Sigmoid colon (tissue), 4 donors: ENCODE measurements at regions not wholly inside any gene's neighbourhood (a gene's known extent, or its start where the extent isn't known, plus 50 kb on each side); places are given as distances from the start of the nearest gene placed in this dataset.

Source experiments
- CTCF ChIP-seq, 4 experiments: fragments of 450-650 bp in 3 of 4; fragments of 200-600 bp in 1 of 4; IDR thresholded peaks; one replicate each; pipeline ENCODE4 v1.5.1; 2016 to 2019; ENCODE audit warnings: antibody characterized with exemption in 4 of 4, mild to moderate bottlenecking in 3 of 4, moderate library complexity in 2 of 4
- POLR2AphosphoS5 ChIP-seq, 4 donors: sonication (generic); formaldehyde crosslinking; IDR thresholded peaks; one replicate each; pipeline ENCODE4 v1.6.1; 2017; ENCODE audit warnings: antibody characterized with exemption in 4 of 4

DNA sequence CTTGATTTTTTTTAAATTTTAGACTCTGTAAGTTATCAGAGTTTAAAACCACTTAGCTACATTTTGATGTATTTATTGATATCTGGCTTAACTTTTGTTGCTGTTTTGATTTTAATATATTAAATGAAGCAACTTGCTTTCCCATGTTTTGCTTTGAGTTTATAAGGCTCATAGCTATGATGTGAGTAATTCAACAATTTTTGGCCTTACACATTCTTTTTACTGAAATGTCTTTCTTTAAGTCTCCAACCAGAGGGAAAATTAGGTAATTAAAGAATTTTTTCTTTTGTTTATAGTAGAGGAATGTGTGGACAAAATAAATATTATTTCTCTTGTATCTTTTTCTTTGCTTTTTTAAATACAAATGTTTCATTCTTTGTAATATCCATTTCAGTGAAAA, 258.3 kb upstream of the ADAMTS5 start:
- no peak for TF ChIP-seq CTCF (IDR thresholded peaks at IDR 0.05)
- TF ChIP-seq POLR2AphosphoS5 (IDR thresholded peaks at IDR 0.05): no peak
